ENCODE measurements at regions not wholly inside any gene's neighbourhood (a gene's known extent, or its start where the extent isn't known, plus 50 kb on each side); places are given as distances from the start of the nearest gene placed in this dataset.
A peak's percentile ranks its signal among the peaks of the same experiment; 100 is the strongest.
"Not testable (repeated sequence)": the region's sequence is repeated elsewhere in the genome, so short reads cannot be mapped to it uniquely, and the experiment has no call there.

DNA sequence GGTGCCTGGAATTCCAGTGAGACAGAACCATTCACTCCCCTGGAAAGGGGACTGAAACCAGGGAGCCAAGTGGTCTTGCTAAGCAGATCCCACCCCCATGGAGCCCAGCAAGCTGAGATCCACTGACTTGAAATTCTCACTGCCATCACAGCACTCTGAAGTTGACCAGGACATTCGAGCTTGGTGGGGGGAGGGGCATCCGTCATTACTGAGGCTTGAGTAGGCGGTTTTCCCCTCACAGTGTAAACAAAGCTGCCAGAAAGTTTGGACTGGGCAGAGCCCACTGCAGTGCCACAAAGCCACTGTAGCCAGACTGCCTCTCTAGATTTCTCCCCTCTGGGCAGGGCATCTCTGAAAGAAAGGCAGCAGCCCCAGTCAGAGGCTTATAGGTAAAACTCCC, 623.9 kb upstream of the CCDC179 start:
- not testable (repeated sequence) for DNase-seq (ENCODE audit: low spot score)

- DNase-seq (ENCODE audit: low spot score), result not testable (repeated sequence)
These were observed 624.3 kb upstream of the CCDC179 start for GRCh38 chr11:23484618-23485017.

DNA sequence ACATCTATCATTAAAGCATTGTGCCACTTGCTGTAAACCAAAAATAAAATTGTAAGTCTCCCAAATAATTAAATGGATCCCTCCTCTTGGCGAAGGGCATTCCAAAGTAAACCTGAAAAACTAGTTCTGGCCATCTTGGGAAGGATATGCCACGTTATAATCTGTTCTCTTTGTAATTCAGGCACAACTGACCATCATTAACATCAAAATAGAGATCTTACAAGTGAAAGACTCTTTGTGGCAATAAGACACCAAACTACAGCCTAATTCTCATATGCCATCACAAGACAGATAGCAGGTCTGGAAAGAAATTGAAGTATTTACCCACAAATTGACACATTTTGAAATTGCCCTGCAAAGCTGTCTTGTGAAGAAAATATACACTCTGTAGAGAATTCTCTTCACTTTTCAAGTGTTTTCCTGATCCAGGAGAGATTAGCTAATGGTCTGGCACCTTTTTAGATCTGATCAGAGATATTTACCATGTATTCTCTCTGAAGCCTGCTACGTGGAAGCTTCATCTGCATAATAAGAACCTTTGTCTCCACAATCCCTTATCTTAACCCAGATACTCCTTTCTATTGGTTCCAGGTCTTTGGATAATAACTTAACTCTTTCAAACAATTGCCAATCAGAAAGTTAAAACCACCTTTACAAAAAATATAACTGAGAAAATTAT, 630.4 kb upstream of the CCDC179 start:
- no peak for DNase-seq (ENCODE audit: low spot score)

DNA sequence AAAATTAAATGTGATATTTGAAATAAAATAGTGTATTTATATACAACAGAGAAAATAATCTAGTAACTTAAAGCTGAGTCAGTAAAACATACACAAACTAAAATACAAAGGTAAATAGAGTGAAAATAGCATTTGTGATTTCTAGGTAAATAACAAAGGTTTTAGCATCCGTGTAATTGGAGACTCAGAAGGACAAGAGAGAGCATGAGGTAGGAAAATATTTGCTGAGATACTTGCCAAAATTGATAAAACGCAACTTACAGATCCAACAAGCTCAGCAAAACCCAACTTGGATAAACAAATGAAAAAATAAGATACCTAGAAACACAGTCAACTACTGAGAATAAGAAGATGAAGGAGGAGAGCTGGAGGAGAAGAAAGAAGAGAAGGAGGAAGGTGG, 634.7 kb upstream of the CCDC179 start:
- DNase-seq (ENCODE audit: low spot score), result no peak

DNA sequence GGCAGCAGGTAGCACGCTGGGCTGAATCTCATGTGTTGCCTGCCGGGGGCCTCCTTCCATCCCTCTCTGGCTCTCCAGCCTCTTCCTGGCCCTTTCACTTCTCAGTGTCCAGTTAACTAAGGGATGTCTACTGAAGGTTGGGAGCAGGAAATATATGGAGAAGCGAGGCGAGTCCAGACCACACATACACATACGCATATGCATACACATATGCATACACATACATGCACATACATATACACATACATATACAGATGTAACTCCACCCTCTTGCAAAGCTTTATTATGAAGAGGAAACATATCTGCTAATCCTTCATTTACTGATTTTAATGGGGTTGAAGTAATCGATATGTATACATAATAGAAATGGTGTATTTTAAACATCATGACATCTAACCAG, 636.1 kb upstream of the CCDC179 start:
- no peak for DNase-seq (ENCODE audit: low spot score)

DNA sequence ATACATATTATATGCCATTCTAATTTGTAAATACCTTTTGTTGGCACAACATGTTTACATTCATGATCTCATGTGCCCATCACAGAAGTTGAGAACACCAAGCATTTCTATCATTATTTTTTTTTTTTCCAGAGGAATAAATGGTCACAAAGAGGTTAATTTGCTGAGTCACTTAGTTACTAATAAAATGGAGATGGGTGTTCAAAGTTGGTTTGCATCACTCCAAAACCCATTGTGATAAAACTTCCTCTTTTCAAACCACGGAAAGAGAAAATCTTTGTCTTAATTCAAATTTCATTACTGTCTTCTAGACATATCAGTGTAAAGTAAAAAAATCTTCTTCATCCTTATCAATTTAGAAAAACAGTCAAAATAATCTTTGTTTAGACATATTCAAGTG, 636.8 kb upstream of the CCDC179 start:
- DNase-seq (ENCODE audit: low spot score), result no peak

DNA sequence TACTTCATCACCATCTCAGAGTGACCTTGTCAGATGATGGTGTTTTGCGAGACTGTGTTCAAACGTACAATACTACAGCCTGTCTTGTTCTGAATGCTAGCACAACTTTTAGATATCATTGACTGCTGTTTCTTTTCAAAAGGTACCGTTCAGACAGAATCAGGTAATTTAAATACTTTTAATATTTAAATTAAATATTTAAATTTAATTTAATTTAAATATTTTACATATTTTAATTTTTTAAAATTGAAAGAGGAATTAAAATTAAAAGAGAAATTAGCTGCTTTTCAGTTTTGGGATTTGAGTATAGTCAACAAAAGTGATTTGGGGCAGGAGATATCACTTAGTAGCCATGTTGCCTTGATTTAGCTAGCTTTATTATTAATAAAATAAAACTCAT, 642.1 kb upstream of the CCDC179 start:
- DNase-seq (ENCODE audit: low spot score), result no peak

- DNase-seq (ENCODE audit: low spot score), result no peak
These were observed 642.6 kb upstream of the CCDC179 start for GRCh38 chr11:23502826-23503225.

GRCh38 chr11:23509023-23509422, 648.7 kb upstream of the CCDC179 start:
- no peak for DNase-seq (ENCODE audit: low spot score)

DNA sequence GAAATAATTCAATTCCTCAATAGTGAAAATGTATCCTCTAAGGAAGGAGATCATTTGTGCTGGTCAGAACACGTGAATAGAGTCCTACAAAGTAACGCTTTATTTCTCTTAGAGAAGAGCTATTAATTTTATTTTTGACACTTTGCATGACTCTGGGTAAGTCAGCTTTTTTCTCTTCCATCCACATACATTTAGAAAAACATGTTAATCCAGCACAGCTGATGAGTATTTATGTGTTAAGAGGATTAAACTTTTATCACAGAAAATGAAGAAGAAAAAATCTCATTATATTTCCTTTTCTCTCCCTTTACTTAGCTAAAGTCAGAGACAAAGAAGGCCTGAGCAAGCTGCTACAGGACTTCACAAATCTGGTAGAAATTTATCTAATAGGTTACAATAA, 649.5 kb upstream of the CCDC179 start:
- DNase-seq (ENCODE audit: low spot score), result no peak

- DNase-seq (ENCODE audit: low spot score), result no peak
These were observed 658.9 kb upstream of the CCDC179 start for GRCh38 chr11:23519194-23519593.

DNA sequence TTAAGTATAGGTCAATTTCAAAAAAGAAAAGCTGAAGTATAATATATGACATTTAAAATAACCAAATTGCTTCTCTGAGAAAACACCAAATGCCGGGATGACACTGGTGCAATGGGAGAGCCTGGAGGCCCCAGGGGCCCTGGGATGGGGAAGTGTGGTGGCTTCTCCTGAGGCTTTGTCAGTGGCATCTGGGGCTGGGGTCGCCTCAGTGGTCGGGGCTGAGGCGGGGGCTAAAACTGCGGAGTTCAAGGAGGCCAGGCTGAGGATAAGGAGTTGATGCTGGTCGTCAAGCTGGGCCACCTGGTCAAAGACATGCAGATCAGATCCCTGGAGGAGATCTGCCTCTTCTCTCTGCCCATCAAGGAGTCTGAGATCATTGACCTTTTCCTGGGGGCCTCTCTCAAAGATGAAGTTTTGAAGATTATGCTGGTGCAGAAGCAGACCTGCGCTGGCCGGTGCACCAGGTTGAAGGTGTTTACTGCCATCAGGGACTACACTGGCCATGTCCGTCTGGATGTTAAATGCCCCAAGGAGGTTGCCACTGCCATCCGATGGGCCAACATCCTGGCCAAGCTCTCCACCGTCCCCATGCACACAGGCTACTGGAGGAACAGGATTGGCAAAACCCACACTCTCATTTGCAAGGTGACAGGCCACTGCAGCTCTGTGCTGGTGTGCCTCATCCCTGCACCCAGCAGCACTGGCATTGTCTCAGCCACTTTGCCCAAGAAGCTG, 660.1 kb upstream of the CCDC179 start:
- DNase-seq (ENCODE audit: low spot score), result no peak

DNA sequence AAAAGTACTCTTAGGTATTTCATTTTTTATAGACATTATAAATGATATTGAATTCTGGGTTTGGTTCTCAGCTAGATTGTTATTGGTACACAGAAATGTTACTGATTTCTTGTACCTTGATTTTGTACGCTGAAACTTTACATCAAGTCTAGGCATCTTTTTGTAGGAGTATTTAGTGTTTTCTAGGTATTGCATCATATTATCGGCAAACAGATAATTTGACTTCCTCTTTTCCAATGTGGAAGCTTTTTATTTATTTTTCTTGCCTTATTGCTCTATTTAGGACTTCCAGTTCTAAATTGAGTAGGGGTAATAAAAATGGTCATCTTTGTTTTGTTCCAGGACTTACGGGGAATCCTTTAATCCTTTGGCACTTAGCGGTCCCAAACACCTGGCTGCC, 676.6 kb upstream of the CCDC179 start:
- no peak for DNase-seq (ENCODE audit: low spot score)

- DNase-seq (ENCODE audit: low spot score), result no peak
These were observed 679.3 kb upstream of the CCDC179 start for GRCh38 chr11:23539556-23539955.

GRCh38 chr11:23540101-23540561, 679.9 kb upstream of the CCDC179 start:
- DNase-seq (ENCODE audit: low spot score), result peak; percentile 51

DNA sequence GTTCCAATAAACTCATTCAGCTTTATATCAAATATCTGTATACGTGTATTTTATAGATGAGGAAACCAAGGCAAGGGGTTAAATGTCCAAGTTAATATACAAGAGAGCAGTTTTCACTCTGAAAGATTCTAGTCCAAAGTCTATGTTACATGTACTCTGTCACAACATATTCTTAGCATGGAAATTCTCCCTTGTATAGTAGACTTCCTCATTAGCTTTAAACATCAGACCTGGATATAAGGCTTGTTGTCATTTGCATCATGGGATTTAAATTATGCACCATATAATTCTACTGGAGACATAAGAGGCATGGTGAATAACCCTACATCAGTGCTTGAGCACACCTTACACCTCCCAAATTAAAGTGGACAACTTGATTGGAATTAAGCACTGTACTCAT, 681.9 kb upstream of the CCDC179 start:
- no peak for DNase-seq (ENCODE audit: low spot score)

- DNase-seq (ENCODE audit: low spot score), result no peak
These were observed 682.5 kb upstream of the CCDC179 start for GRCh38 chr11:23542816-23543215.

DNA sequence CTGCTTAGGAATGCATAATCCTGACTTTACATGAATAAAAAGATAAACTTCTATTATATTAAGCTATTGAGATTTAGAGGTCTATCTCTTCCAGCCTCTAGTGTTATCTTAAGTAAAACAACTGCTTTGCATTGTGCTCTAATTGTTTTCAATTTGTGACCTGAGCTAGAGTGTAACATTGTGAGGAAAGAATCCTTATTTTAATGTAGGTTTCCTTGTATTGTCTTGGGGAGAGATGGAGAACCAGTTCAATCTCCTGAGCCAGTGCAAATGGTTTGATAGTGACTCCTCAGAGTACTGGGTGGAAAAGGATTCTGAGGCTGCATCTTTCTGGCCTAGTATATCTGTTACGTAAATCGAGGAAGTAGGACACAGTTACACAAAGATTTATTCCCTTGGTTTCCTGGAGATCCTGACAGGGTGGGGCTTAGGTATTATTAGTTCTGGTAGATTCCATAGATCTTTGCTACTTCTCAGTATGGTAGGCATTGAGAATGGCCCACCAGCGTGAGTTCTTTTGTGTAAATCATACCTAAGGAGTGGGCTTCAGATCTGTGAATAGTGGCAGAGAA, 683.5 kb upstream of the CCDC179 start:
- DNase-seq (ENCODE audit: low spot score), result no peak

GRCh38 chr11:23551706-23552105, 691.4 kb upstream of the CCDC179 start:
- DNase-seq (ENCODE audit: low spot score), result no peak

DNA sequence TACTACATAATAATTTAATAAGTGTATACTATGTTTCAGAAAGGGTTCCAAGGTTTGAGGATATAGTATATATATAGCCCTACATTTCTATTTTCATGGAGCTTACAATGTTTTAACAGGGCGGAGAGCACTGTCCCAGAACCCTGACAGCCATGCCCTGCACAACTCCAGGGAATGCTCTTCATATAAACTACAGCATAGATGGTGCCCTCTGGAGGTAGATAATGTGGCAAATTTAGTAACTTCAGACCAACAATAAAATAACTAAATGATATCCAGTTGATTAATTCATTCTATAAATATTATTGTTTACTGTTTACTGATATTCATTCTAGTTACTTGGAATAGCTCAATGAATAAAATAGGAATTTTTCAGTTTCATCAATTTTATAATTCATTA, 693.7 kb upstream of the CCDC179 start:
- DNase-seq (ENCODE audit: low spot score), result no peak

DNA sequence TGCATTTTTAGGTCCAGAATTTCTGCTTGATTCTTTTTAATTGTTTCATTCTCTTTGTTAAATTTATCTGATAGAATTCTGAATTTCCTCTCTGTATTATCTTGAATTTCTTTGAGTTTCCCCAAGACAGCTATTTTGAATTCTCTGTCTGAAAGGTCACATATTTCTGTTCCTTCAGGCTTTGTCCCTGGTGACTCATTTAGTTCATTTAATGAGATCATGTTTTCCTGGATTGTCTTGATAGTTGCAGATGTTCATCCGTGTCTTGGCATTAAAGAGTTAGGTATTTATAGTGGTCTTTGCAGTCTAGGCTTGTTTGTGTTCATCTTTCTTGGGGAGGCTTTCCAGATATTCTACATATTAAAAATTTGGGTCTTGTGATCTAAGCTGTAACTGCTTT, 694.8 kb upstream of the CCDC179 start:
- DNase-seq (ENCODE audit: low spot score), result no peak

DNA sequence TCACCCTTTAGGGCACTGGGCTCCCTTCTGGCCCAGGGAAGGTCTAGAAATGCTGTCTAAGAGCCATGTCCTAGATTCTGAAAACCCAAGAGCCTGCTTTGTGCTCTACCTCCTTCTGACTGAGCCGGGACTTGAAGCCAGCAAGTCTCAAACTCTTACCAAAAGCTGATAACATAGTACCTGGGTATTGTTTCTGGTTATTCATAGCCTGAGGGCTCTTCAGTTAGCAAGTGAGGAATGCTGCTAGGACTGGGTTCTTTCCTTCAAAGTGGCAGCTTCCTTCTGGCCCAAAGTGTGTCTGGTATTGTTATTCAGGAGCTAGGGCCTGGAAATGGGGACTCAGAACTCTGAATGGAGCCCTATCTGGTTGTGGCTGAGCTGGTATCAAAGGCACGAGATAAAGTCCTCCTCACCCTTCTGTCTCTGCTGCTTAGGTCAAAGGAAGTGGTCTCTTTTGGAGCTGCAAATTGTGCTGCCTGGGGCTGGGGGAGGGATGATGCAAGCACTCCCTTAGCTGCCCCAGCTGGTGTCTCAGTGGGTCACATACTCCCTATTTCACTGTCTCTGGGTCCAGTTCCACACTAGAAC, 696.0 kb upstream of the CCDC179 start:
- no peak for DNase-seq (ENCODE audit: low spot score)

GRCh38 chr11:23563591-23563990, 703.3 kb upstream of the CCDC179 start:
- DNase-seq (ENCODE audit: low spot score), result no peak
